ENCODE measurements at regions not wholly inside any gene's neighbourhood (a gene's known extent, or its start where the extent isn't known, plus 50 kb on each side); places are given as distances from the start of the nearest gene placed in this dataset.
"Not testable (repeated sequence)": the region's sequence is repeated elsewhere in the genome, so short reads cannot be mapped to it uniquely, and the experiment has no call there.

- no peak for DNase-seq
Observed at GRCh38 chr4:19298998-19299397, 952.7 kb upstream of the SLIT2 start.

- DNase-seq = no peak
Observed at GRCh38 chr4:19293781-19294180, 957.9 kb upstream of the SLIT2 start.

- no peak for DNase-seq
Observed at GRCh38 chr4:19293080-19293479, 958.6 kb upstream of the SLIT2 start.

- DNase-seq = no peak
Observed at GRCh38 chr4:19286924-19287323, 964.8 kb upstream of the SLIT2 start.

- DNase-seq = no peak
Observed at GRCh38 chr4:19285146-19285545, 966.6 kb upstream of the SLIT2 start.

- DNase-seq = no peak
Observed at GRCh38 chr4:19278665-19279064, 973.0 kb upstream of the SLIT2 start.

GRCh38 chr4:19266566-19266965 lies 985.1 kb upstream of the SLIT2 start:
- DNase-seq = no peak

GRCh38 chr4:19262467-19262866 lies 989.2 kb upstream of the SLIT2 start:
- no peak for DNase-seq

GRCh38 chr4:19260346-19260745 lies 991.4 kb upstream of the SLIT2 start:
- DNase-seq = no peak

- DNase-seq = no peak
Observed at GRCh38 chr4:19259920-19260319, 991.8 kb upstream of the SLIT2 start.

GRCh38 chr4:19256823-19257222 lies 994.9 kb upstream of the SLIT2 start:
- no peak for DNase-seq

GRCh38 chr4:19254486-19254885 lies 997.2 kb upstream of the SLIT2 start:
- DNase-seq = no peak

GRCh38 chr4:19248023-19248422 lies 1003.7 kb upstream of the SLIT2 start:
- no peak for DNase-seq

- no peak for DNase-seq
Observed at GRCh38 chr4:19241895-19242294, 1009.8 kb upstream of the SLIT2 start.

GRCh38 chr4:19239565-19239964 lies 1012.1 kb upstream of the SLIT2 start:
- DNase-seq = no peak

- DNase-seq = no peak
Observed at GRCh38 chr4:19236473-19236872, 1015.2 kb upstream of the SLIT2 start.

GRCh38 chr4:19230906-19231545 lies 1020.7 kb upstream of the SLIT2 start:
- DNase-seq = no peak

- no peak for DNase-seq
Observed at GRCh38 chr4:19227701-19228100, 1024.0 kb upstream of the SLIT2 start.

GRCh38 chr4:19224820-19225219 lies 1026.9 kb upstream of the SLIT2 start:
- peak; percentile 48 for DNase-seq

GRCh38 chr4:19216476-19216875 lies 1035.2 kb upstream of the SLIT2 start:
- DNase-seq = no peak

GRCh38 chr4:19214591-19215186 lies 1037.0 kb upstream of the SLIT2 start:
- DNase-seq = no peak

GRCh38 chr4:19213388-19213787 lies 1038.3 kb upstream of the SLIT2 start:
- no peak for DNase-seq

GRCh38 chr4:19205853-19206252 lies 1045.9 kb upstream of the SLIT2 start:
- no peak for DNase-seq

GRCh38 chr4:19197838-19198237 lies 1053.9 kb upstream of the SLIT2 start:
- DNase-seq = not testable (repeated sequence)

- no peak for DNase-seq
Observed at GRCh38 chr4:19195696-19196095, 1056.0 kb upstream of the SLIT2 start.
